HG02938 (cell line): ENCODE measurements at regions not wholly inside any gene's neighbourhood (a gene's known extent, or its start where the extent isn't known, plus 50 kb on each side); places are given as distances from the start of the nearest gene placed in this dataset.
"Not testable (repeated sequence)": the region's sequence is repeated elsewhere in the genome, so short reads cannot be mapped to it uniquely, and the experiment has no call there.

Experiments used
- ATAC-seq: cut with Tn5 transposase; IDR thresholded peaks from one replicate; pipeline ENCODE4 v1.9.1; 2021; ENCODE audit warnings: mild to moderate bottlenecking, moderate library complexity; ENCODE audit not compliant: unreplicated experiment

GRCh38 chr11:13166036-13166435, 111.6 kb upstream of the BMAL1 start:
- no peak for ATAC-seq

- ATAC-seq: no peak
Measured at GRCh38 chr11:13168271-13168670, 109.3 kb upstream of the BMAL1 start.

GRCh38 chr11:13169709-13170108, 107.9 kb upstream of the BMAL1 start:
- ATAC-seq: no peak

GRCh38 chr11:13174090-13174489, 103.5 kb upstream of the BMAL1 start:
- no peak for ATAC-seq

GRCh38 chr11:13183094-13183825, 94.3 kb upstream of the BMAL1 start:
- ATAC-seq: no peak

GRCh38 chr11:13183826-13184196, 93.8 kb upstream of the BMAL1 start:
- no peak for ATAC-seq

GRCh38 chr11:13184295-13184794, 93.2 kb upstream of the BMAL1 start:
- ATAC-seq: no peak

- ATAC-seq: no peak
Measured at GRCh38 chr11:13188179-13188578, 89.4 kb upstream of the BMAL1 start.

GRCh38 chr11:13189561-13190426, 87.8 kb upstream of the BMAL1 start:
- ATAC-seq: no peak

GRCh38 chr11:13193613-13194012, 84.0 kb upstream of the BMAL1 start:
- ATAC-seq: no peak

- not testable (repeated sequence) for ATAC-seq
Measured at GRCh38 chr11:13197374-13197773, 80.2 kb upstream of the BMAL1 start.

GRCh38 chr11:13205486-13205885, 72.1 kb upstream of the BMAL1 start:
- peak; percentile 60 for ATAC-seq

- ATAC-seq: no peak
Measured at GRCh38 chr11:13206086-13206640, 71.4 kb upstream of the BMAL1 start.

GRCh38 chr11:13207270-13207664, 70.3 kb upstream of the BMAL1 start:
- no peak for ATAC-seq

GRCh38 chr11:13207665-13208594, 69.7 kb upstream of the BMAL1 start:
- no peak for ATAC-seq

- no peak for ATAC-seq
Measured at GRCh38 chr11:13208921-13209320, 68.7 kb upstream of the BMAL1 start.

GRCh38 chr11:13209379-13209778, 68.2 kb upstream of the BMAL1 start:
- no peak for ATAC-seq

- ATAC-seq: no peak
Measured at GRCh38 chr11:13210424-13210823, 67.2 kb upstream of the BMAL1 start.

- ATAC-seq: no peak
Measured at GRCh38 chr11:13214276-13214675, 63.3 kb upstream of the BMAL1 start.

GRCh38 chr11:13215149-13215548, 62.4 kb upstream of the BMAL1 start:
- ATAC-seq: no peak
